ENCODE measurements at regions not wholly inside any gene's neighbourhood (a gene's known extent, or its start where the extent isn't known, plus 50 kb on each side); places are given as distances from the start of the nearest gene placed in this dataset.
"Not testable (repeated sequence)": the region's sequence is repeated elsewhere in the genome, so short reads cannot be mapped to it uniquely, and the experiment has no call there.

DNA sequence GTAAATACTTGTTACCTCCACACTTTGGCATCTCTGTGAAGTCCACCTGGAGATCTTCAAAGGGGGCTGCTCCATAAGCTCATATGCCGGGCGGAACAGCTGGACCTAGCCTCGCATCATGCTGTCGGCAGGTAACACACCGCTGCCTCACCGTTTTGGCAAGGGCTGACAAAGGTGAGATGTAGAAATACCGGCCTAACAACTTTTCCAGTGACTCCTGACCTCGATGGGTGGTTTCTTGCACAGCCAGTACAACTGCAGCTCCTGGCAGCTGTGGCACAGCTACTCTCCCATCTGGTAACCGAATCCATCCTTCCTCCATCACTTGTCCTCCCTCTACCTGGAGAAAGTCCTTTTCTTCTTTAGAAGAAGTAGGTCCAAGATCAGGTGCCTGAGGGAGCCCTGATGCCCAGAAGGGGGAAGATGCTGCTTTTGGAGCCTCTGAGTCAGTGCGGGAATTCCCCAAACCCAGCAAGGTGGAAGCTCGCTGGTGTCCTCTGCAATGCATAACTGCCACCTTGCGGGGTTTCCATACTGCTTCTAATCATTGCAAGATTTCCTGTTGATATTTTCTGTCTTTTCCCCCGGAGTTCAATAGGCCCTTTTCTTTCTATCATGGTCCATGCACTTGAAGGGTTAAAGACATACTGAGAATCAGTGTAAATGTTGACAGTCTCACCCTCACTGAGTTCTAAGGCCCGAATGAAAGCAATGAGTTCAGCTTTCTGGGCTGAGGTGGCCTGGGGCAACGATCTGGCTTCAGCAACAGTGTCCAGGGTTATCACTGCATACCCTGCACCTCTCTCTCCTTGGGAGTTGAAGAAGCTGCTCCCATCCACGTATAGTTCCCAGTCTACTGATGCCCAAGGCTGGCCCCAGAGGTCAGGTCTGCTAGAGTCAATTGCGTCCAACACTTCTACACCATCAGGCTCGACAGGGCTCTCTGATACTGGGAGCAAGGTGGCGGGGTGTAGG lies 52.9 kb upstream of the ALDH3B2 start:
- not testable (repeated sequence) for TF ChIP-seq POLR2AphosphoS5 (IDR thresholded peaks at IDR 0.05; ENCODE audit: borderline replicate concordance, low read depth, low read length); EZH2 (IDR thresholded peaks at IDR 0.05); FOXP2 (optimal IDR thresholded peaks at IDR 0.05; ENCODE audit: control extremely low read depth, extremely low read length, insufficient read depth)
